DOHH2 (cell line): ENCODE measurements at regions not wholly inside any gene's neighbourhood (a gene's known extent, or its start where the extent isn't known, plus 50 kb on each side); places are given as distances from the start of the nearest gene placed in this dataset.

Source experiments
- H3F3A ChIP-seq: fragments of 200-600 bp; sonication (generic), shearing (Covaris generic); 2 replicates; pipeline ENCODE4 v1.6.0; 2016; ENCODE audit warnings: antibody characterized with exemption, mild to moderate bottlenecking; ENCODE audit not compliant: control insufficient read depth, insufficient read depth
- H3K27ac ChIP-seq: fragments of 200-600 bp; sonication (generic); 2 replicates; pipeline ENCODE4 v1.5.1; 2014; ENCODE audit warnings: low read depth, mild to moderate bottlenecking, low read length, moderate library complexity
- H3K27me3 ChIP-seq: fragments of 200-600 bp; sonication (generic); 2 replicates; pipeline ENCODE4 v1.6.1; 2014; ENCODE audit warnings: mild to moderate bottlenecking, low read length, mixed read lengths; ENCODE audit not compliant: control insufficient read depth
- H3K36me3 ChIP-seq: fragments of 200-600 bp; sonication (generic); 2 replicates; pipeline ENCODE4 v1.6.1; 2014; ENCODE audit warnings: mild to moderate bottlenecking, low read length, moderate library complexity, mixed read lengths; ENCODE audit not compliant: control insufficient read depth
- H3K4me1 ChIP-seq: fragments of 200-600 bp; sonication (generic); 2 replicates; pipeline ENCODE4 v1.6.1; 2014; ENCODE audit warnings: mild to moderate bottlenecking, low read length, mixed read lengths; ENCODE audit not compliant: control insufficient read depth
- H3K4me2 ChIP-seq: fragments of 200-600 bp; sonication (generic); 2 replicates; pipeline ENCODE4 v1.6.0; 2014; ENCODE audit warnings: mild to moderate bottlenecking, low read length, moderate library complexity
- H3K4me3 ChIP-seq: fragments of 200-600 bp; sonication (generic); 2 replicates; pipeline ENCODE4 v1.5.1; 2014; ENCODE audit warnings: mild to moderate bottlenecking, low read length, mixed read lengths
- H3K79me2 ChIP-seq: fragments of 200-600 bp; sonication (generic); 2 replicates; pipeline ENCODE4 v1.6.1; 2014; ENCODE audit warnings: mild to moderate bottlenecking, low read length, mixed read lengths; ENCODE audit not compliant: control insufficient read depth
- H3K9me2 ChIP-seq: fragments of 200-600 bp; sonication (generic); replicated peaks from 2 replicates; pipeline ENCODE4 v1.6.1; 2014; ENCODE audit warnings: mild to moderate bottlenecking, low read length, mixed read lengths; ENCODE audit not compliant: control insufficient read depth
- H3K9me3 ChIP-seq: fragments of 200-600 bp; sonication (generic); 2 replicates; pipeline ENCODE4 v1.6.1; 2014; ENCODE audit warnings: antibody characterized with exemption, low read length, mixed read lengths; ENCODE audit not compliant: control insufficient read depth, insufficient read depth
- H4K20me1 ChIP-seq: fragments of 200-600 bp; sonication (generic); 2 replicates; pipeline ENCODE4 v1.6.0; 2014; ENCODE audit warnings: low read depth, mild to moderate bottlenecking, antibody characterized with exemption, low read length, moderate library complexity; ENCODE audit not compliant: control insufficient read depth, insufficient read depth
- CTCF ChIP-seq: fragments of 200-600 bp; sonication (generic); IDR thresholded peaks from one replicate; pipeline ENCODE4 v1.5.1; 2014; ENCODE audit warnings: antibody characterized with exemption, mild to moderate bottlenecking, low read depth, low read length; ENCODE audit not compliant: poor library complexity, severe bottlenecking
- EZH2phosphoT487 ChIP-seq: fragments of 200-600 bp; sonication (generic); IDR thresholded peaks from 2 replicates; pipeline ENCODE4 v1.6.1; 2017; ENCODE audit warnings: borderline replicate concordance, mild to moderate bottlenecking, antibody characterized with exemption, low read length, moderate library complexity, mixed read lengths

GRCh38 chr11:30089921-30090320 lies 73.1 kb upstream of the KCNA4 start:
- no peak overlapping the region for H3K4me2 ChIP-seq
- H3F3A ChIP-seq: no peaks in the 10 kb centered on the region
- H3K9me2 ChIP-seq: no peaks in the 10 kb centered on the region
- no peaks in the 10 kb centered on the region for H3K4me1 ChIP-seq
- no peaks in the 10 kb centered on the region for H4K20me1 ChIP-seq
- H3K79me2 ChIP-seq: no peaks in the 10 kb centered on the region
- no peak overlapping the region for H3K4me3 ChIP-seq
- no peaks in the 10 kb centered on the region for H3K36me3 ChIP-seq
- H3K27ac ChIP-seq: no peak overlapping the region
- H3K9me3 ChIP-seq: no peaks in the 10 kb centered on the region
- TF ChIP-seq EZH2phosphoT487: no peak
- no peak for TF ChIP-seq CTCF
- H3K27me3 ChIP-seq: no peaks in the 10 kb centered on the region

- no peaks in the 10 kb centered on the region for H3F3A ChIP-seq
- no peak overlapping the region for H3K27ac ChIP-seq
- H3K4me2 ChIP-seq: no peak overlapping the region
- H3K4me3 ChIP-seq: no peak overlapping the region
- no peaks in the 10 kb centered on the region for H3K27me3 ChIP-seq
- H3K9me3 ChIP-seq: no peaks in the 10 kb centered on the region
- no peaks in the 10 kb centered on the region for H3K79me2 ChIP-seq
- H3K36me3 ChIP-seq: no peaks in the 10 kb centered on the region
- H3K9me2 ChIP-seq: no peaks in the 10 kb centered on the region
- H4K20me1 ChIP-seq: no peaks in the 10 kb centered on the region
- H3K4me1 ChIP-seq: no peaks in the 10 kb centered on the region
- TF ChIP-seq CTCF (no peak), EZH2phosphoT487 (no peak)
These were observed 74.4 kb upstream of the KCNA4 start for GRCh38 chr11:30091246-30091645.

GRCh38 chr11:30091737-30092136 lies 74.9 kb upstream of the KCNA4 start:
- Histone ChIP-seq H3K27me3 (no peaks in the 10 kb centered on the region), H3K4me1 (no peaks in the 10 kb centered on the region), H3K4me3 (no peak overlapping the region), H3K9me3 (no peaks in the 10 kb centered on the region), H3K79me2 (no peaks in the 10 kb centered on the region), H3K27ac (no peak overlapping the region), H3F3A (no peaks in the 10 kb centered on the region), H3K36me3 (no peaks in the 10 kb centered on the region), H4K20me1 (no peaks in the 10 kb centered on the region), H3K4me2 (no peak overlapping the region), H3K9me2 (no peaks in the 10 kb centered on the region)
- TF ChIP-seq CTCF (no peak), EZH2phosphoT487 (no peak)

GRCh38 chr11:30092518-30092917 lies 75.7 kb upstream of the KCNA4 start:
- no peak overlapping the region for H3K4me2 ChIP-seq
- TF ChIP-seq CTCF (no peak), EZH2phosphoT487 (no peak)
- H3K27ac ChIP-seq: no peak overlapping the region
- H3K4me3 ChIP-seq: no peak overlapping the region
- H3F3A ChIP-seq: no peaks in the 10 kb centered on the region
- H3K9me3 ChIP-seq: no peaks in the 10 kb centered on the region
- H3K79me2 ChIP-seq: no peaks in the 10 kb centered on the region
- no peaks in the 10 kb centered on the region for H4K20me1 ChIP-seq
- no peaks in the 10 kb centered on the region for H3K4me1 ChIP-seq
- H3K27me3 ChIP-seq: no peaks in the 10 kb centered on the region
- no peaks in the 10 kb centered on the region for H3K9me2 ChIP-seq
- no peaks in the 10 kb centered on the region for H3K36me3 ChIP-seq
